ENCODE measurements at regions not wholly inside any gene's neighbourhood (a gene's known extent, or its start where the extent isn't known, plus 50 kb on each side); places are given as distances from the start of the nearest gene placed in this dataset.
A peak's percentile ranks its signal among the peaks of the same experiment; 100 is the strongest.

- Histone ChIP-seq H2AFZ (no peak overlapping the region), H3K4me2 (ENCODE audit: unreplicated experiment) (no peak overlapping the region), H3K4me3 (no peak overlapping the region), H3K27ac (no peak overlapping the region), H3F3A (ENCODE audit: insufficient read depth) (no peaks in the 10 kb centered on the region), H3K9me2 (ENCODE audit: insufficient read depth) (no peaks in the 10 kb centered on the region), H3K79me2 (ENCODE audit: insufficient read depth) (no peaks in the 10 kb centered on the region), H3K9ac (no peak overlapping the region), H3K36me3 (ENCODE audit: low read depth) (no peaks in the 10 kb centered on the region), H4K20me1 (ENCODE audit: insufficient read depth) (no peaks in the 10 kb centered on the region), H3K4me1 (ENCODE audit: insufficient read depth) (no peaks in the 10 kb centered on the region), H3K27me3 (replicated peaks; ENCODE audit: insufficient read depth) (no peaks in the 10 kb centered on the region), H3K9me3 (ENCODE audit: low read depth) (no peaks in the 10 kb centered on the region)
- TF ChIP-seq EZH2phosphoT487 (IDR thresholded peaks at IDR 0.05; ENCODE audit: insufficient read depth, low read depth) = no peak
- TF ChIP-seq EZH2 (IDR thresholded peaks at IDR 0.05; ENCODE audit: insufficient read depth, poor library complexity, severe bottlenecking) = no peak
- in situ Hi-C loops (cut with MboI) = no loop called here
- 4 to 14% methylated on average over 1 of the region's 1 CpG for WGBS, 2 experiments (ENCODE audit: low coverage in 1 of 2, low lambda C conversion rate in 2 of 2, missing lambda C conversion rate in 2 of 2)
- DNase-seq = peak; percentile 56
Observed at GRCh38 chr20:39607141-39607540, 645.0 kb downstream of the DHX35 start.

- peak; percentile 2 for DNase-seq
- Histone ChIP-seq H3F3A (ENCODE audit: insufficient read depth) (no peaks in the 10 kb centered on the region), H3K36me3 (ENCODE audit: low read depth) (no peaks in the 10 kb centered on the region), H3K4me1 (ENCODE audit: insufficient read depth) (no peaks in the 10 kb centered on the region), H3K27ac (no peak overlapping the region), H3K4me3 (no peak overlapping the region), H3K9me2 (ENCODE audit: insufficient read depth) (no peaks in the 10 kb centered on the region), H3K9me3 (ENCODE audit: low read depth) (no peaks in the 10 kb centered on the region), H3K27me3 (replicated peaks; ENCODE audit: insufficient read depth) (no peaks in the 10 kb centered on the region), H3K4me2 (ENCODE audit: unreplicated experiment) (no peak overlapping the region), H3K79me2 (ENCODE audit: insufficient read depth) (no peaks in the 10 kb centered on the region), H4K20me1 (ENCODE audit: insufficient read depth) (no peaks in the 10 kb centered on the region), H2AFZ (no peak overlapping the region), H3K9ac (no peak overlapping the region)
- 53 to 55% methylated on average over 3 of the region's 3 CpGs for WGBS, 2 experiments (ENCODE audit: low coverage in 1 of 2, low lambda C conversion rate in 2 of 2, missing lambda C conversion rate in 2 of 2)
- in situ Hi-C loops (cut with MboI) = no loop called here
- TF ChIP-seq EZH2phosphoT487 (IDR thresholded peaks at IDR 0.05; ENCODE audit: insufficient read depth, low read depth) (no peak), EZH2 (IDR thresholded peaks at IDR 0.05; ENCODE audit: insufficient read depth, poor library complexity, severe bottlenecking) (no peak)
Observed at GRCh38 chr20:39605908-39606307, 643.8 kb downstream of the DHX35 start.

- 73 to 81% methylated on average over 2 of the region's 2 CpGs for WGBS, 2 experiments (ENCODE audit: low coverage in 1 of 2, low lambda C conversion rate in 2 of 2, missing lambda C conversion rate in 2 of 2)
- no peaks in the 10 kb centered on the region for H3K27me3 ChIP-seq (replicated peaks; ENCODE audit: insufficient read depth)
- no peak overlapping the region for H3K4me3 ChIP-seq
- no peaks in the 10 kb centered on the region for H3K36me3 ChIP-seq (ENCODE audit: low read depth)
- TF ChIP-seq EZH2phosphoT487 (IDR thresholded peaks at IDR 0.05; ENCODE audit: insufficient read depth, low read depth) = no peak
- TF ChIP-seq EZH2 (IDR thresholded peaks at IDR 0.05; ENCODE audit: insufficient read depth, poor library complexity, severe bottlenecking) = no peak
- H3K9me2 ChIP-seq (ENCODE audit: insufficient read depth) = no peaks in the 10 kb centered on the region
- no peak for DNase-seq
- H3K27ac ChIP-seq = no peak overlapping the region
- H4K20me1 ChIP-seq (ENCODE audit: insufficient read depth) = no peaks in the 10 kb centered on the region
- no peaks in the 10 kb centered on the region for H3F3A ChIP-seq (ENCODE audit: insufficient read depth)
- no peak overlapping the region for H2AFZ ChIP-seq
- no peak overlapping the region for H3K4me2 ChIP-seq (ENCODE audit: unreplicated experiment)
- H3K79me2 ChIP-seq (ENCODE audit: insufficient read depth) = no peaks in the 10 kb centered on the region
- in situ Hi-C loops (cut with MboI) = no loop called here
- no peak overlapping the region for H3K9ac ChIP-seq
- H3K9me3 ChIP-seq (ENCODE audit: low read depth) = no peaks in the 10 kb centered on the region
- no peaks in the 10 kb centered on the region for H3K4me1 ChIP-seq (ENCODE audit: insufficient read depth)
Observed at GRCh38 chr20:39605361-39605760, 643.2 kb downstream of the DHX35 start.

GRCh38 chr20:39603219-39603618 is 641.1 kb downstream of the DHX35 start:
- no peaks in the 10 kb centered on the region for H4K20me1 ChIP-seq (ENCODE audit: insufficient read depth)
- no peak overlapping the region for H3K27ac ChIP-seq
- no peaks in the 10 kb centered on the region for H3K4me1 ChIP-seq (ENCODE audit: insufficient read depth)
- no peaks in the 10 kb centered on the region for H3K36me3 ChIP-seq (ENCODE audit: low read depth)
- WGBS, 2 experiments (ENCODE audit: low coverage in 1 of 2, low lambda C conversion rate in 2 of 2, missing lambda C conversion rate in 2 of 2) = 48 to 58% methylated on average over 7 of the region's 7 CpGs
- H3K9ac ChIP-seq = no peak overlapping the region
- TF ChIP-seq EZH2 (IDR thresholded peaks at IDR 0.05; ENCODE audit: insufficient read depth, poor library complexity, severe bottlenecking) (no peak), EZH2phosphoT487 (IDR thresholded peaks at IDR 0.05; ENCODE audit: insufficient read depth, low read depth) (no peak)
- in situ Hi-C loops (cut with MboI) = no loop called here
- H3K27me3 ChIP-seq (replicated peaks; ENCODE audit: insufficient read depth) = no peaks in the 10 kb centered on the region
- no peak overlapping the region for H3K4me2 ChIP-seq (ENCODE audit: unreplicated experiment)
- DNase-seq = no peak
- H3K79me2 ChIP-seq (ENCODE audit: insufficient read depth) = no peaks in the 10 kb centered on the region
- no peaks in the 10 kb centered on the region for H3K9me3 ChIP-seq (ENCODE audit: low read depth)
- H2AFZ ChIP-seq = no peak overlapping the region
- no peak overlapping the region for H3K4me3 ChIP-seq
- H3F3A ChIP-seq (ENCODE audit: insufficient read depth) = no peaks in the 10 kb centered on the region
- no peaks in the 10 kb centered on the region for H3K9me2 ChIP-seq (ENCODE audit: insufficient read depth)

- H4K20me1 ChIP-seq (ENCODE audit: insufficient read depth) = no peaks in the 10 kb centered on the region
- no peak for DNase-seq
- TF ChIP-seq EZH2 (IDR thresholded peaks at IDR 0.05; ENCODE audit: insufficient read depth, poor library complexity, severe bottlenecking) = no peak
- TF ChIP-seq EZH2phosphoT487 (IDR thresholded peaks at IDR 0.05; ENCODE audit: insufficient read depth, low read depth) = no peak
Observed at GRCh38 chr20:39602649-39603048, 640.5 kb downstream of the DHX35 start.

More at GRCh38 chr20:39602649-39603048, 640.5 kb downstream of the DHX35 start:
- Histone ChIP-seq H3K79me2 (ENCODE audit: insufficient read depth) (no peaks in the 10 kb centered on the region), H3K9ac (no peak overlapping the region), H2AFZ (no peak overlapping the region), H3K4me1 (ENCODE audit: insufficient read depth) (no peaks in the 10 kb centered on the region), H3K9me3 (ENCODE audit: low read depth) (no peaks in the 10 kb centered on the region), H3K9me2 (ENCODE audit: insufficient read depth) (no peaks in the 10 kb centered on the region), H3F3A (ENCODE audit: insufficient read depth) (no peaks in the 10 kb centered on the region), H3K27ac (no peak overlapping the region), H3K4me3 (no peak overlapping the region), H3K4me2 (ENCODE audit: unreplicated experiment) (no peak overlapping the region), H3K36me3 (ENCODE audit: low read depth) (no peaks in the 10 kb centered on the region), H3K27me3 (replicated peaks; ENCODE audit: insufficient read depth) (no peaks in the 10 kb centered on the region)
- WGBS, 2 experiments (ENCODE audit: low coverage in 1 of 2, low lambda C conversion rate in 2 of 2, missing lambda C conversion rate in 2 of 2) = 42 to 43% methylated on average over 2 of the region's 2 CpGs
- in situ Hi-C loops (cut with MboI) = no loop called here
